Stimulated activated CD8-positive, alpha-beta memory T cell treated with anti-CD3 and anti-CD28 coated beads, Interleukin-4, amount 100 ng/mL, for 1 hour (primary cell): ENCODE measurements at regions not wholly inside any gene's neighbourhood (a gene's known extent, or its start where the extent isn't known, plus 50 kb on each side); places are given as distances from the start of the nearest gene placed in this dataset.

Experiments
- DNase-seq, 2 donors: peaks; one replicate each; pipeline ENCODE4 v3.0.0-alpha.2; 2020; ENCODE audit warnings: low read depth in 2 of 2, low spot score in 1 of 2

GRCh38 chr6:44606504-44606903 lies 219.0 kb downstream of the CDC5L start:
- DNase-seq = no peak

- no peak for DNase-seq
Observed at GRCh38 chr6:44606976-44607375, 219.5 kb downstream of the CDC5L start.

GRCh38 chr6:44608175-44608574 lies 220.7 kb downstream of the CDC5L start:
- DNase-seq = no peak

- DNase-seq = no peak
Observed at GRCh38 chr6:44609051-44609612, 221.6 kb downstream of the CDC5L start.

- no peak for DNase-seq
Observed at GRCh38 chr6:44614396-44614795, 226.9 kb downstream of the CDC5L start.

- DNase-seq = no peak
Observed at GRCh38 chr6:44615621-44616020, 228.1 kb downstream of the CDC5L start.

GRCh38 chr6:44617416-44617815 lies 229.9 kb downstream of the CDC5L start:
- no peak for DNase-seq

- no peak for DNase-seq
Observed at GRCh38 chr6:44618371-44618770, 230.9 kb downstream of the CDC5L start.

GRCh38 chr6:44620922-44621321 lies 233.4 kb downstream of the CDC5L start:
- DNase-seq = no peak

- no peak for DNase-seq
Observed at GRCh38 chr6:44621846-44622245, 234.3 kb downstream of the CDC5L start.

- DNase-seq = no peak
Observed at GRCh38 chr6:44622555-44622954, 235.0 kb downstream of the CDC5L start.

- no peak for DNase-seq
Observed at GRCh38 chr6:44622956-44623355, 235.4 kb downstream of the CDC5L start.

- no peak for DNase-seq
Observed at GRCh38 chr6:44624226-44624625, 236.7 kb downstream of the CDC5L start.

GRCh38 chr6:44624936-44625573 lies 237.5 kb downstream of the CDC5L start:
- no peak for DNase-seq

GRCh38 chr6:44625996-44626395 lies 238.5 kb downstream of the CDC5L start:
- no peak for DNase-seq

- no peak for DNase-seq
Observed at GRCh38 chr6:44626616-44627015, 239.1 kb downstream of the CDC5L start.

GRCh38 chr6:44627091-44627882 lies 239.8 kb downstream of the CDC5L start:
- no peak for DNase-seq

- no peak for DNase-seq
Observed at GRCh38 chr6:44627883-44628271, 240.4 kb downstream of the CDC5L start.

- DNase-seq = no peak
Observed at GRCh38 chr6:44628347-44628746, 240.8 kb downstream of the CDC5L start.

GRCh38 chr6:44629636-44630035 lies 242.1 kb downstream of the CDC5L start:
- DNase-seq = no peak

GRCh38 chr6:44630125-44631028 lies 242.9 kb downstream of the CDC5L start:
- no peak for DNase-seq
